ENCODE measurements at regions not wholly inside any gene's neighbourhood (a gene's known extent, or its start where the extent isn't known, plus 50 kb on each side); places are given as distances from the start of the nearest gene placed in this dataset.

- 93 to 96% methylated on average over 1 of the region's 1 CpG for WGBS, 2 donors
- intact Hi-C loops (cut with DNase I) = no loop called here
These were observed 91.5 kb upstream of the VAV3 start for GRCh38 chr1:108056436-108056990.

GRCh38 chr1:108055387-108055786, 90.4 kb upstream of the VAV3 start:
- intact Hi-C loops (cut with DNase I) = no loop called here
- no peak for TF ChIP-seq CTCF (IDR thresholded peaks at IDR 0.05)
- no peak for TF ChIP-seq POLR2AphosphoS5 (IDR thresholded peaks at IDR 0.05)
- TF ChIP-seq EP300 (IDR thresholded peaks at IDR 0.05) = no peak
- no peak for TF ChIP-seq POLR2A (IDR thresholded peaks at IDR 0.05)
- DNase-seq = no peak

More at GRCh38 chr1:108056436-108056990, 91.5 kb upstream of the VAV3 start:
- H3K4me1 ChIP-seq = no peaks in the 10 kb centered on the region
- no peak overlapping the region for H3K27ac ChIP-seq
- no peaks in the 10 kb centered on the region for H3K36me3 ChIP-seq
- H3K27me3 ChIP-seq = no peaks in the 10 kb centered on the region
- no peak overlapping the region for H3K4me3 ChIP-seq
- no peak for TF ChIP-seq POLR2A (IDR thresholded peaks at IDR 0.05)
- TF ChIP-seq EP300 (IDR thresholded peaks at IDR 0.05) = no peak
- no peak for TF ChIP-seq CTCF (IDR thresholded peaks at IDR 0.05)
- no peak for TF ChIP-seq POLR2AphosphoS5 (IDR thresholded peaks at IDR 0.05)
- H3K9me3 ChIP-seq = peaks cover 0 to under 1% (median 0%) of the 10 kb centered on the region in 4 donors
- no peak for DNase-seq

GRCh38 chr1:108054396-108054795, 89.4 kb upstream of the VAV3 start:
- intact Hi-C loops (cut with DNase I) = no loop called here
- WGBS, 2 donors = 90 to 96% methylated on average over 2 of the region's 2 CpGs
- TF ChIP-seq EP300 (IDR thresholded peaks at IDR 0.05) = no peak
- no peak for TF ChIP-seq CTCF (IDR thresholded peaks at IDR 0.05)
- no peak for TF ChIP-seq POLR2AphosphoS5 (IDR thresholded peaks at IDR 0.05)
- no peak for TF ChIP-seq POLR2A (IDR thresholded peaks at IDR 0.05)

More at GRCh38 chr1:108055387-108055786, 90.4 kb upstream of the VAV3 start:
- 74 to 79% methylated on average over 2 of the region's 2 CpGs for WGBS, 2 donors
- no peaks in the 10 kb centered on the region for H3K27me3 ChIP-seq
- H3K9me3 ChIP-seq = no peaks in the 10 kb centered on the region
- H3K36me3 ChIP-seq = no peaks in the 10 kb centered on the region
- H3K4me1 ChIP-seq = no peaks in the 10 kb centered on the region
- no peak overlapping the region for H3K4me3 ChIP-seq
- no peak overlapping the region for H3K27ac ChIP-seq

GRCh38 chr1:108053270-108054013, 88.5 kb upstream of the VAV3 start:
- Histone ChIP-seq H3K4me3 (no peak overlapping the region), H3K4me1 (no peaks in the 10 kb centered on the region), H3K27ac (no peak overlapping the region), H3K9me3 (no peaks in the 10 kb centered on the region), H3K27me3 (no peaks in the 10 kb centered on the region), H3K36me3 (no peaks in the 10 kb centered on the region)
- WGBS, 2 donors = 74 to 75% methylated on average over 4 of the region's 4 CpGs
- intact Hi-C loops (cut with DNase I) = no loop called here
- peak; percentile 50 for DNase-seq
- no peak for TF ChIP-seq CTCF (IDR thresholded peaks at IDR 0.05)
- no peak for TF ChIP-seq EP300 (IDR thresholded peaks at IDR 0.05)
- TF ChIP-seq POLR2AphosphoS5 (IDR thresholded peaks at IDR 0.05) = no peak
- no peak for TF ChIP-seq POLR2A (IDR thresholded peaks at IDR 0.05)

More at GRCh38 chr1:108054396-108054795, 89.4 kb upstream of the VAV3 start:
- Histone ChIP-seq H3K4me1 (no peaks in the 10 kb centered on the region), H3K36me3 (no peaks in the 10 kb centered on the region), H3K27me3 (no peaks in the 10 kb centered on the region), H3K27ac (no peak overlapping the region), H3K4me3 (no peak overlapping the region), H3K9me3 (no peaks in the 10 kb centered on the region)
- no peak for DNase-seq
